ENCODE measurements at regions not wholly inside any gene's neighbourhood (a gene's known extent, or its start where the extent isn't known, plus 50 kb on each side); places are given as distances from the start of the nearest gene placed in this dataset.

DNA sequence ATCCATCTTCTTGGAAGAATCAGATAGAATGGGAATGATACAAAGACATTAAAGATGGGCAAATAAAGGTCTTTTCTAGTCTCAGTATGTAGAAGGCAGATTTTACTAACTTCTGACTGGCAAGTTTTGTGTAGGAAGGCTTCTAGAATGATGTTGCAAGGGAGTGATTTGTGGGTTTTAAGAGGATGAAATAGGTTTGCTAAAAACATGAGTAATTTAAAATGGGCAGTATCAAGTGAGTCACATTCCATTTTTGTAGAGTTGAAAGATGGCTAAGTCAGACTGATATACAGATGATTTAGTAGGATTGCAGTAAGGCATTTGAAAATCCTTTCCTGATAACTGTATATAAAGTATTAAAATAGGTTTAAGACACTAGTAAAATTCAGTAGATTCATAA lies 777.4 kb downstream of the SORCS1 start:
- H3K27ac ChIP-seq (ENCODE audit: low read depth, low read length) = no peak overlapping the region
- H4K91ac ChIP-seq (replicated peaks; ENCODE audit: insufficient read length, low read length) = no peak overlapping the region
- H3K79me2 ChIP-seq (ENCODE audit: control insufficient read depth in 1 of 2, insufficient read depth in 2 of 2, low read length in 2 of 2) = no peaks in the 10 kb centered on the region
- no peak overlapping the region for H3K56ac ChIP-seq (replicated peaks; ENCODE audit: insufficient read length, low read depth, low read length)
- H2BK12ac ChIP-seq (ENCODE audit: low read depth, low read length) = no peak overlapping the region
- H4K20me1 ChIP-seq (replicated peaks in 1 of 2; ENCODE audit: control insufficient read depth in 1 of 2, insufficient read depth in 2 of 2, low read length in 2 of 2) = no peaks in the 10 kb centered on the region
- H2AK5ac ChIP-seq (ENCODE audit: low read depth, low read length) = no peak overlapping the region
- H2BK120ac ChIP-seq (replicated peaks; ENCODE audit: low read depth, low read length) = no peak overlapping the region
- TF ChIP-seq GABPA (IDR thresholded peaks at IDR 0.05; ENCODE audit: borderline replicate concordance, insufficient read depth, low read length) (no peak), RXRA (IDR thresholded peaks at IDR 0.05; ENCODE audit: insufficient read depth, low read depth, low read length) (no peak), SIN3A (conservative IDR thresholded peaks at IDR 0.05 in 1 of 2, IDR thresholded peaks at IDR 0.05 in 1 of 2; ENCODE audit: low read depth in 1 of 2, low read length in 2 of 2) (no peak), CREB1 (IDR thresholded peaks at IDR 0.05) (no peak), KDM1A (IDR thresholded peaks at IDR 0.05; ENCODE audit: borderline replicate concordance, low read length) (no peak), EP300 (IDR thresholded peaks at IDR 0.05; ENCODE audit: borderline replicate concordance in 1 of 2, low read depth in 2 of 2, low read length in 2 of 2) (no peak), TCF12 (IDR thresholded peaks at IDR 0.05; ENCODE audit: low read depth, low read length) (no peak), SUZ12 (IDR thresholded peaks at IDR 0.05; ENCODE audit: low read length) (no peak), ASH2L (IDR thresholded peaks at IDR 0.05; ENCODE audit: low read length) (no peak)
- H3K4me3 ChIP-seq (ENCODE audit: extremely low read depth in 1 of 4, insufficient read depth in 2 of 4, low read depth in 3 of 4, low read length in 4 of 4) = no peak overlapping the region
- no peaks in the 10 kb centered on the region for H3K4me1 ChIP-seq (replicated peaks in 1 of 4; ENCODE audit: control insufficient read depth in 3 of 4, insufficient read depth in 4 of 4, low read length in 3 of 4)
- no peaks in the 10 kb centered on the region for H3K27me3 ChIP-seq (replicated peaks in 1 of 4; ENCODE audit: control insufficient read depth in 3 of 4, extremely low read depth in 1 of 4, insufficient read depth in 3 of 4, low read length in 3 of 4)
- H3K4ac ChIP-seq (replicated peaks; ENCODE audit: insufficient read length, low read depth, low read length) = no peak overlapping the region
- no peaks in the 10 kb centered on the region for H3K23me2 ChIP-seq (ENCODE audit: low read depth, low read length)
- no peak overlapping the region for H2AFZ ChIP-seq (ENCODE audit: low read length)
- H3K4me2 ChIP-seq (ENCODE audit: insufficient read depth in 1 of 2, low read depth in 2 of 2, low read length in 2 of 2) = no peak overlapping the region
- no peak overlapping the region for H4K8ac ChIP-seq (ENCODE audit: extremely low read depth, insufficient read depth, low read length)
- ChIA-PET POLR2A (ENCODE audit: partially characterized antibody) (no interaction called here), CTCF (ENCODE audit: partially characterized antibody) (interaction anchor here (0.8 kb wide), 1 partner anchor 32 kb away, joined by 3 read pairs; no protein-coding TSS in a partner anchor)
- H2BK15ac ChIP-seq (ENCODE audit: low read length) = no peak overlapping the region
- H3K9ac ChIP-seq (replicated peaks in 1 of 4; ENCODE audit: extremely low read depth in 1 of 4, low read depth in 3 of 4, low read length in 3 of 4) = no peak overlapping the region
- H3K23ac ChIP-seq (ENCODE audit: insufficient read length) = no peak overlapping the region
- H4K5ac ChIP-seq (ENCODE audit: insufficient read length, low read depth, low read length) = no peak overlapping the region
- FAIRE-seq = no peak
- no peak overlapping the region for H3K14ac ChIP-seq (ENCODE audit: insufficient read length)
- H3K9me3 ChIP-seq (ENCODE audit: insufficient read depth in 2 of 2, low read depth in 1 of 2, low read length in 1 of 2) = no peaks in the 10 kb centered on the region
- no peak for DNase-seq (ENCODE audit: low read depth in 1 of 2, low spot score in 2 of 2)
- no peaks in the 10 kb centered on the region for H3K36me3 ChIP-seq (ENCODE audit: control insufficient read depth in 2 of 4, insufficient read depth in 4 of 4, low read length in 3 of 4)
- no peaks in the 10 kb centered on the region for H3K79me1 ChIP-seq (ENCODE audit: low read depth, low read length)
- H2BK5ac ChIP-seq (ENCODE audit: low read depth, low read length) = no peak overlapping the region
- H3K18ac ChIP-seq (ENCODE audit: extremely low read depth, low read length) = no peak overlapping the region
- H2BK20ac ChIP-seq (ENCODE audit: low read length) = no peak overlapping the region
